Body of pancreas (tissue), 4 donors: ENCODE measurements at regions not wholly inside any gene's neighbourhood (a gene's known extent, or its start where the extent isn't known, plus 50 kb on each side); places are given as distances from the start of the nearest gene placed in this dataset.

ENCODE experiments used
- POLR2A ChIP-seq, 3 donors: fragments of 450-650 bp; IDR thresholded peaks; one replicate each; pipeline ENCODE4 v1.6.1; 2016; ENCODE audit warnings: antibody characterized with exemption in 3 of 3, mild to moderate bottlenecking in 2 of 3
- TF ChIP-seq, protein P1 (sequence below), 7 experiments: fragments of 450-650 bp in 4 of 7; fragments of 200-600 bp in 3 of 7; sonication (generic) in 3 of 7; IDR thresholded peaks; one replicate each; pipeline ENCODE4 v1.5.1; 2016 to 2019; ENCODE audit warnings: antibody characterized with exemption in 7 of 7

DNA sequence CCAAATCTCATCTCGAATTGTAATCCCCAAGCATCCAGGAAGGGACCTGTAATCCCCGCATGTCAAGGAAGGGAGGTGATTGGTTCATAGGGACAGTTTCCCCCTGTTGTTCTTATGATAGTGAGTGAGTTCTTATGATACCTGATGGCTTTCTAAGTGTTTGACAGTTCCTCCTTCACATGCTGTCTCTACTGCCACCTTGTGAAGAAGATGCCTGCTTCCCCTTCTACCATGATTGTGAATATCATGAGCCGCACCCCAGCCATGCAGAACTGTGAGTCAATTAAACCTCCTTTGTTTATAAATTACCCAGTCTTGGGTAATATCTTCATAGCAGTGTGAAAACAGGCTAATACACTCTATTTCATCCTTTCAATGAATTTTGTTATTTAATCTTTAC is 446.7 kb downstream of the RNF144A start:
- TF ChIP-seq, protein P1, sequence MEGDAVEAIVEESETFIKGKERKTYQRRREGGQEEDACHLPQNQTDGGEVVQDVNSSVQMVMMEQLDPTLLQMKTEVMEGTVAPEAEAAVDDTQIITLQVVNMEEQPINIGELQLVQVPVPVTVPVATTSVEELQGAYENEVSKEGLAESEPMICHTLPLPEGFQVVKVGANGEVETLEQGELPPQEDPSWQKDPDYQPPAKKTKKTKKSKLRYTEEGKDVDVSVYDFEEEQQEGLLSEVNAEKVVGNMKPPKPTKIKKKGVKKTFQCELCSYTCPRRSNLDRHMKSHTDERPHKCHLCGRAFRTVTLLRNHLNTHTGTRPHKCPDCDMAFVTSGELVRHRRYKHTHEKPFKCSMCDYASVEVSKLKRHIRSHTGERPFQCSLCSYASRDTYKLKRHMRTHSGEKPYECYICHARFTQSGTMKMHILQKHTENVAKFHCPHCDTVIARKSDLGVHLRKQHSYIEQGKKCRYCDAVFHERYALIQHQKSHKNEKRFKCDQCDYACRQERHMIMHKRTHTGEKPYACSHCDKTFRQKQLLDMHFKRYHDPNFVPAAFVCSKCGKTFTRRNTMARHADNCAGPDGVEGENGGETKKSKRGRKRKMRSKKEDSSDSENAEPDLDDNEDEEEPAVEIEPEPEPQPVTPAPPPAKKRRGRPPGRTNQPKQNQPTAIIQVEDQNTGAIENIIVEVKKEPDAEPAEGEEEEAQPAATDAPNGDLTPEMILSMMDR (IDR thresholded peaks at IDR 0.05), result peak in 3 of 7 experiments; percentile 5 to 23 (median 9)
- TF ChIP-seq POLR2A (IDR thresholded peaks at IDR 0.05), result no peak
